ENCODE measurements at regions not wholly inside any gene's neighbourhood (a gene's known extent, or its start where the extent isn't known, plus 50 kb on each side); places are given as distances from the start of the nearest gene placed in this dataset.

GRCh38 chr9:79362100-79363081, 209.4 kb upstream of the TLE4 start:
- no peak for DNase-seq

GRCh38 chr9:79369676-79370075, 202.1 kb upstream of the TLE4 start:
- no peak for DNase-seq

GRCh38 chr9:79371301-79371700, 200.5 kb upstream of the TLE4 start:
- no peak for DNase-seq

GRCh38 chr9:79371948-79372555, 199.7 kb upstream of the TLE4 start:
- no peak for DNase-seq

- DNase-seq, result no peak
Measured at GRCh38 chr9:79377339-79377855, 194.4 kb upstream of the TLE4 start.

GRCh38 chr9:79378107-79378506, 193.7 kb upstream of the TLE4 start:
- DNase-seq, result no peak

GRCh38 chr9:79382044-79382443, 189.7 kb upstream of the TLE4 start:
- DNase-seq, result no peak

GRCh38 chr9:79382458-79382857, 189.3 kb upstream of the TLE4 start:
- DNase-seq, result no peak

GRCh38 chr9:79383096-79383495, 188.7 kb upstream of the TLE4 start:
- no peak for DNase-seq

- no peak for DNase-seq
Measured at GRCh38 chr9:79384091-79384490, 187.7 kb upstream of the TLE4 start.

GRCh38 chr9:79384501-79384900, 187.3 kb upstream of the TLE4 start:
- DNase-seq, result no peak

- no peak for DNase-seq
Measured at GRCh38 chr9:79387101-79387835, 184.5 kb upstream of the TLE4 start.

- no peak for DNase-seq
Measured at GRCh38 chr9:79390077-79390698, 181.6 kb upstream of the TLE4 start.

- no peak for DNase-seq
Measured at GRCh38 chr9:79390781-79391770, 180.7 kb upstream of the TLE4 start.

GRCh38 chr9:79395228-79395627, 176.5 kb upstream of the TLE4 start:
- DNase-seq, result no peak

- no peak for DNase-seq
Measured at GRCh38 chr9:79395755-79396154, 176.0 kb upstream of the TLE4 start.

- DNase-seq, result no peak
Measured at GRCh38 chr9:79396168-79396567, 175.6 kb upstream of the TLE4 start.

- no peak for DNase-seq
Measured at GRCh38 chr9:79403495-79403894, 168.3 kb upstream of the TLE4 start.

- no peak for DNase-seq
Measured at GRCh38 chr9:79408200-79408599, 163.6 kb upstream of the TLE4 start.

GRCh38 chr9:79408617-79409016, 163.1 kb upstream of the TLE4 start:
- DNase-seq, result no peak

GRCh38 chr9:79409182-79409823, 162.5 kb upstream of the TLE4 start:
- no peak for DNase-seq

Data from GDM1 (cell line).